ENCODE measurements at regions not wholly inside any gene's neighbourhood (a gene's known extent, or its start where the extent isn't known, plus 50 kb on each side); places are given as distances from the start of the nearest gene placed in this dataset.

DNA sequence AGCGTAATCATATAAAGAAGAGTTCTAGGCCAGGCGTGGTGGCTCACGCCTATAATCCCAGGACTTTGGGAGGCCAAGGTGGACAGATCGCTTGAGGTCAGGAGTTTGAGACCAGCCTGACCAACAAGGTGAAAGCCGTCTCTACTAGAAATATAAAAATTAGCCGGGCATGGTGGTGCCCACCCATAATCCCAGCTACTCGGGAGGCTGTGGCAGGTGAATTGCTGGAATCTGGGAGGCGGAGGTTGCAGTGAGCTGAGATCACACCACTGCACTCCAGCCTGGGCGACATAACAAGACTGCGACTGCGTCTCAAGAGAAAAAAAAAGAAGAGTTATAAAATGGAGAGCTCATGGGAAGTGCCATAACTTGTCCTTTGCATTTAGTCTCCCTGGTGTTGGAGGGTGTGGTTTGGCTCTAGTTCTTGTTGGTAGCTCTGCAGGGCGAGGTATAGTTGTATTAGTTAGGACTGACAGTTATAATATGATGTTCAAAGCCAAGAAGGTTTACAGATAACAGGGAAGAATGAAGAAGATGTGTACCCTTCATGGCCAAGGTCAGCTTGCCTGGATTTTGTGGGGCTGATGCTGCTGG, 54.8 kb downstream of the UTRN start:
- Histone ChIP-seq H3K36me3 (no peaks in the 10 kb centered on the region), H3K27ac (peak overlapping the region in 2 of 4 donors; percentile 54 to 58), H3K9me3 (no peaks in the 10 kb centered on the region), H3K4me1 (peaks cover 28 to 65% (median 55%) of the 10 kb centered on the region in 3 donors), H3K4me3 (no peak overlapping the region), H3K27me3 (no peaks in the 10 kb centered on the region)
- 94 to 95% methylated on average over 12 of the region's 12 CpGs for whole genome bisulfite sequencing, 2 donors
- no peak for FAIRE-seq
- DNase-seq = no peak
- ATAC-seq = no peak
- TF ChIP-seq, protein P1, sequence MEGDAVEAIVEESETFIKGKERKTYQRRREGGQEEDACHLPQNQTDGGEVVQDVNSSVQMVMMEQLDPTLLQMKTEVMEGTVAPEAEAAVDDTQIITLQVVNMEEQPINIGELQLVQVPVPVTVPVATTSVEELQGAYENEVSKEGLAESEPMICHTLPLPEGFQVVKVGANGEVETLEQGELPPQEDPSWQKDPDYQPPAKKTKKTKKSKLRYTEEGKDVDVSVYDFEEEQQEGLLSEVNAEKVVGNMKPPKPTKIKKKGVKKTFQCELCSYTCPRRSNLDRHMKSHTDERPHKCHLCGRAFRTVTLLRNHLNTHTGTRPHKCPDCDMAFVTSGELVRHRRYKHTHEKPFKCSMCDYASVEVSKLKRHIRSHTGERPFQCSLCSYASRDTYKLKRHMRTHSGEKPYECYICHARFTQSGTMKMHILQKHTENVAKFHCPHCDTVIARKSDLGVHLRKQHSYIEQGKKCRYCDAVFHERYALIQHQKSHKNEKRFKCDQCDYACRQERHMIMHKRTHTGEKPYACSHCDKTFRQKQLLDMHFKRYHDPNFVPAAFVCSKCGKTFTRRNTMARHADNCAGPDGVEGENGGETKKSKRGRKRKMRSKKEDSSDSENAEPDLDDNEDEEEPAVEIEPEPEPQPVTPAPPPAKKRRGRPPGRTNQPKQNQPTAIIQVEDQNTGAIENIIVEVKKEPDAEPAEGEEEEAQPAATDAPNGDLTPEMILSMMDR (IDR thresholded peaks at IDR 0.05) = no peak
- intact Hi-C loops (cut with DNase I) = no loop called here

DNA sequence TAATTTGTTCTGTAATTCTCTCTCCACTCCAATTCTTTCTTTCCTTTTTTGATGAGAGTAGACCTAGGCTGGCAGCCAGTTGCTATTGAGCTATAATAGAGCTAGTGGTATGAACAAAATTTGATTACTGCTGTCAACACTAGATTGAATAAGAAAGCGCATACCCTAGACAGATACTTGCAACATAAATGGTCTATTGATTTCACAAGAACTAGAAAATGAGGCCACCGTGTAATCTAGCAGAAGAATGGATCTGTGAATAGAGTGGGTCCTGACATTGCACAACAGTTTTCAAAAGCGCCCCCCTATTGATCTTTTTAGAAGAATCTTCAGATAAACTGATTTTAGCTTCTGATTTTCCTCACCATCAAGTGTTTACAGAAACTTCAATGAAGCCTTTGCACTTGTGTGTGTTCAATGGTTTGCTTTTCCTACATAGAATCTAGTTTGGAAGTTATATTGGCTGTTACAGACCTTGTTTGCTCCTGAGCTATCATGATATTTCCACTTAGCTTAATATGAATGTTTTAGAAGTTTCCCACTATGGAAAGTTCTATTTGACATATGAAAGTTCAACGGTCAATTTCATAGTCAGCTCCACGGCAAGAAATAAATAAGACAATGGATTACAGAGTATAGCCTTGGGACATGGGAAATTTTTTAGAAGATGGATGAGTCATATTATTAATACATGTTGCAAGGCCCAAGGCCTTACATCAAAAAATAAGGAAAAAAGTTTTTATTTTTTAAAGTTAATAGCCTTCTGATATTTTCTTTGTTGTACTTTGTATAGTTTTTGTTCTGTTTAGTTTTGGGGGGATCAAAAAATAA, 55.6 kb downstream of the UTRN start:
- Histone ChIP-seq H3K27me3 (no peaks in the 10 kb centered on the region), H3K4me3 (no peak overlapping the region), H3K27ac (peak overlapping the region in 2 of 4 donors; percentile 54 to 58), H3K4me1 (peaks cover 28 to 59% (median 48%) of the 10 kb centered on the region in 3 donors), H3K9me3 (no peaks in the 10 kb centered on the region), H3K36me3 (no peaks in the 10 kb centered on the region)
- no peak for FAIRE-seq
- TF ChIP-seq, protein P1 (IDR thresholded peaks at IDR 0.05) = no peak
- peak in 2 of 4 donors; percentile 31 to 50 for ATAC-seq
- intact Hi-C loops (cut with DNase I) = no loop called here
- no peak for DNase-seq
- WGBS, 2 donors = 37% methylated on average over 5 of the region's 5 CpGs

DNA sequence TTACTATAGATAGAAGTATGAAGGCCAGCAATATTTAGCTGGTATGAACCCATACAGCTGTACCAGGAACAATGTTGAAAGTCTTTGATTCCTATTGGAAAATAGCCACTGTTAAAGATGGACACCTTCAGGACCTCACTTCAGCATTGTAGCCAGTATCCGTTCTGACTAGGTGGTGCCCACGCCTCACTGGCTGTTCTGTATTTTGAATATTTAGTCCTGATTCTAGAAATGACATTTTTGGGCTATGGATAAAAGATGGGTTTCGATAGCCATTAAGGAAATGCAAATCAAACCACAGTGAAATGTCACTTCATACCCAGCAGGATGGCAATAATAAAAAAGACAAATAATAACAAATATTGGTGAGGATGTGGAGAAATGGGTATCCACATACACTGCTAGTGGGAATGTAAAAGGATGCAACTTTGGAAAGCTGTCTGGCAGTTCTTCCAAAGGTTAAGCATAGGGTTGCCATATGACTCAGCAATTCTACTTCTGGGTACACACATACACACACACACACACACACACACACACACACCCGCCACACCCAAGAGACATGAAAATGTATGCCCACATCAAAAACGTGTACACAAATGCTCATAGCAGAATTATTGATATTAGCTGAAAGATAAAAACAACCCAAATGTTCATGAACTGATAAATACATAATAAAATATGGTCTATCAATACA, 56.8 kb downstream of the UTRN start:
- no peaks in the 10 kb centered on the region for H3K27me3 ChIP-seq
- no peak for ATAC-seq
- intact Hi-C loops (cut with DNase I) = no loop called here
- TF ChIP-seq, protein P1 (IDR thresholded peaks at IDR 0.05) = no peak
- WGBS, 2 donors = 73 to 83% methylated on average over 5 of the region's 5 CpGs
- H3K36me3 ChIP-seq = no peaks in the 10 kb centered on the region
- no peak for FAIRE-seq
- H3K4me3 ChIP-seq = no peak overlapping the region
- H3K27ac ChIP-seq = peak overlapping the region in 2 of 4 donors; percentile 54 to 58
- peaks cover 19 to 57% (median 39%) of the 10 kb centered on the region in 3 donors for H3K4me1 ChIP-seq
- H3K9me3 ChIP-seq = no peaks in the 10 kb centered on the region
- no peak for DNase-seq

DNA sequence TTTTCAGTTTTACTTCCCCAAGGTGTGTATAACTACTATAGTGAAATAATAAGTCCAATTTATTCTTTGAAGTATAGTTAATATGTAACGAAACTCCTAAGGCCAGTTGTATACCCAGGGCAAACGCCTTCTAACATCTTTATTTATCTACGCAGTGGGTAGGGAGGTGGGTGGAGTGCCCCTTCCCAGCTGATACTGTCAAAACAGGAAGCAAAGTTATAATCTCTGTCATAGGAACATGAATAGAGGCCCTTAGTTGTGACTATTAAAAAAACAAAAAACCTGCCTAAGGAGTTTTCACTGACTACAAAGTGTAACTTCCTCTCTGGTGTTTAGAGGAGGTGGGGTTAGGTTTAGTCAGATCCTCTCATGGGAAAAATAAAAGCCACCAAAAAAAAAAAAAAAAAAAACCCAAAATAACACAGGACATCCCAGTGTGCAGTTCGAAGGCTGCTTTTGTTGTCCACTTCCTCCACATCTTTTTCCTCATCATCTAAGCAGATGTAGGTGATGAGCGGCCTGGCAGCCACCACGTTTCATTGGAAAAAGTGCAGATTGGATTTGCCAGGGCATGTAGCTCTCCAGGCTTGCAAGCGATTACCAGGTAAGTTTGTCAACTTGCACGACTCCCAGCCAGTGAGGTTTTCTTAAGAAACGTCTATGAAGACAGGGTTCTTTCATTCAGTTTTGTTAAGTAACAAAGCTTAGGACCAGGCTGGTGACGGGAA, 58.7 kb downstream of the UTRN start:
- H3K27ac ChIP-seq = peak overlapping the region in 3 of 4 donors; percentile 8 to 74 (median 47)
- intact Hi-C loops (cut with DNase I) = no loop called here
- DNase-seq (peak in 1 of 6 donors; percentile 46), ATAC-seq (peak; percentile 56 to 86 (median 82)), FAIRE-seq (no peak)
- H3K9me3 ChIP-seq = no peaks in the 10 kb centered on the region
- 36 to 37% methylated on average over 10 of the region's 10 CpGs for WGBS, 2 donors
- H3K27me3 ChIP-seq = no peaks in the 10 kb centered on the region
- TF ChIP-seq, protein P1 (IDR thresholded peaks at IDR 0.05) = no peak
- no peaks in the 10 kb centered on the region for H3K36me3 ChIP-seq
- peaks cover 19 to 54% (median 36%) of the 10 kb centered on the region in 3 donors for H3K4me1 ChIP-seq
- no peak overlapping the region for H3K4me3 ChIP-seq
